ENCODE measurements at regions not wholly inside any gene's neighbourhood (a gene's known extent, or its start where the extent isn't known, plus 50 kb on each side); places are given as distances from the start of the nearest gene placed in this dataset.
A peak's percentile ranks its signal among the peaks of the same experiment; 100 is the strongest.

- TF ChIP-seq CTCF (IDR thresholded peaks at IDR 0.05) (peak; percentile 33), EZH2 (IDR thresholded peaks at IDR 0.05) (peak; percentile 42)
Observed at GRCh38 chr7:39833180-39833799, 116.8 kb upstream of the CDK13 start.

All from neural progenitor cell (in vitro differentiated cells).